ENCODE measurements at regions not wholly inside any gene's neighbourhood (a gene's known extent, or its start where the extent isn't known, plus 50 kb on each side); places are given as distances from the start of the nearest gene placed in this dataset.

GRCh38 chr5:33228149-33228548 is 212.6 kb upstream of the TARS1 start:
- TF ChIP-seq CTCF (IDR thresholded peaks at IDR 0.05; ENCODE audit: low read depth, low read length, poor library complexity, severe bottlenecking) (no peak), EZH2phosphoT487 (IDR thresholded peaks at IDR 0.05; ENCODE audit: borderline replicate concordance, low read length) (no peak)

Measured in DOHH2 (cell line).